A673 (cell line): ENCODE measurements at regions not wholly inside any gene's neighbourhood (a gene's known extent, or its start where the extent isn't known, plus 50 kb on each side); places are given as distances from the start of the nearest gene placed in this dataset.
"Not testable (repeated sequence)": the region's sequence is repeated elsewhere in the genome, so short reads cannot be mapped to it uniquely, and the experiment has no call there.

ENCODE experiments used
- BruUV-seq: library from RNA; stranded (reverse); fragments of 400-500 nt; replicated peaks from 2 replicates; lab custom pipeline; 2021; lab: Mats Ljungman, UMichigan
- CTCF ChIA-PET: fragments of 300-600 bp; sonication (Branson Sonifier 250); formaldehyde crosslinking; loops from one replicate; lab custom pipeline; 2022; ENCODE audit warnings: antibody characterized with exemption; lab: Charles Lee
- POLR2A ChIA-PET: fragments of 300-600 bp; sonication (Branson Sonifier 250); formaldehyde crosslinking; loops from one replicate; lab custom pipeline; 2022; ENCODE audit warnings: antibody characterized with exemption; ENCODE audit not compliant: low non-redundant PET; lab: Charles Lee
- DNase-seq: peaks from one replicate; pipeline ENCODE4 v3.0.0-alpha.2; 2015; ENCODE audit warnings: low spot score
- H3K27ac ChIP-seq: fragments of 200-600 bp; sonication (generic); 2 replicates; pipeline ENCODE4 v1.5.1; 2016; ENCODE audit warnings: mixed run types, low read depth, mild to moderate bottlenecking, mixed read lengths, antibody characterized with exemption, low read length; ENCODE audit not compliant: poor library complexity, severe bottlenecking
- H3K27me3 ChIP-seq: fragments of 200-600 bp; sonication (generic); replicated peaks from 2 replicates; pipeline ENCODE4 v1.6.1; 2017; ENCODE audit warnings: mixed run types, low read depth, mild to moderate bottlenecking, mixed read lengths, antibody characterized with exemption, low read length; ENCODE audit not compliant: insufficient read depth, poor library complexity
- H3K36me3 ChIP-seq: fragments of 200-600 bp; sonication (generic); 2 replicates; pipeline ENCODE4 v1.6.1; 2016; ENCODE audit warnings: mixed run types, mild to moderate bottlenecking, mixed read lengths, antibody characterized with exemption, low read length; ENCODE audit not compliant: insufficient read depth, poor library complexity, severe bottlenecking
- H3K4me1 ChIP-seq: fragments of 200-600 bp; sonication (generic); 2 replicates; pipeline ENCODE4 v1.6.1; 2017; ENCODE audit warnings: mixed run types, mild to moderate bottlenecking, mixed read lengths, antibody characterized with exemption, low read length; ENCODE audit not compliant: insufficient read depth, poor library complexity, severe bottlenecking
- H3K4me3 ChIP-seq: fragments of 200-600 bp; sonication (generic); 2 replicates; pipeline ENCODE4 v1.5.1; 2016; ENCODE audit warnings: low read depth, mixed run types, mild to moderate bottlenecking, mixed read lengths, low read length; ENCODE audit not compliant: poor library complexity, severe bottlenecking
- H3K9me3 ChIP-seq: fragments of 200-600 bp; sonication (generic); 2 replicates; pipeline ENCODE4 v1.6.1; 2016; ENCODE audit warnings: mixed run types, low read depth, mild to moderate bottlenecking, mixed read lengths, antibody characterized with exemption, low read length; ENCODE audit not compliant: poor library complexity, severe bottlenecking
- EZH2 ChIP-seq: fragments of 200-600 bp; sonication (generic); IDR thresholded peaks from 2 replicates; pipeline ENCODE4 v1.6.1; 2017; ENCODE audit warnings: borderline replicate concordance, low read depth, mild to moderate bottlenecking, mixed read lengths, antibody characterized with exemption, low read length; ENCODE audit not compliant: poor library complexity, severe bottlenecking
- intact Hi-C: fragments of 100-400 bp; cut with micrococcal nuclease; formaldehyde crosslinking; loops from one replicate; pipeline ENCODE4 v1.10.0; 2022; ENCODE audit not compliant: unreplicated experiment
- TF ChIP-seq, protein P1 (sequence below): fragments of 300-800, 200-600 bp; sonication (generic); conservative IDR thresholded peaks from 2 replicates; pipeline ENCODE4 v1.5.1; 2017; ENCODE audit warnings: low read depth, mild to moderate bottlenecking, antibody characterized with exemption, low read length, moderate library complexity, mixed read lengths

GRCh38 chr5:51696122-51696521, 312.9 kb downstream of the ISL1 start:
- Histone ChIP-seq H3K4me3 (no peak overlapping the region), H3K9me3 (peaks cover 8% of the 10 kb centered on the region), H3K36me3 (no peaks in the 10 kb centered on the region), H3K4me1 (no peaks in the 10 kb centered on the region), H3K27me3 (no peaks in the 10 kb centered on the region), H3K27ac (no peak overlapping the region)
- no peak for DNase-seq
- CTCF ChIA-PET, result no interaction called here
- TF ChIP-seq, protein P1, sequence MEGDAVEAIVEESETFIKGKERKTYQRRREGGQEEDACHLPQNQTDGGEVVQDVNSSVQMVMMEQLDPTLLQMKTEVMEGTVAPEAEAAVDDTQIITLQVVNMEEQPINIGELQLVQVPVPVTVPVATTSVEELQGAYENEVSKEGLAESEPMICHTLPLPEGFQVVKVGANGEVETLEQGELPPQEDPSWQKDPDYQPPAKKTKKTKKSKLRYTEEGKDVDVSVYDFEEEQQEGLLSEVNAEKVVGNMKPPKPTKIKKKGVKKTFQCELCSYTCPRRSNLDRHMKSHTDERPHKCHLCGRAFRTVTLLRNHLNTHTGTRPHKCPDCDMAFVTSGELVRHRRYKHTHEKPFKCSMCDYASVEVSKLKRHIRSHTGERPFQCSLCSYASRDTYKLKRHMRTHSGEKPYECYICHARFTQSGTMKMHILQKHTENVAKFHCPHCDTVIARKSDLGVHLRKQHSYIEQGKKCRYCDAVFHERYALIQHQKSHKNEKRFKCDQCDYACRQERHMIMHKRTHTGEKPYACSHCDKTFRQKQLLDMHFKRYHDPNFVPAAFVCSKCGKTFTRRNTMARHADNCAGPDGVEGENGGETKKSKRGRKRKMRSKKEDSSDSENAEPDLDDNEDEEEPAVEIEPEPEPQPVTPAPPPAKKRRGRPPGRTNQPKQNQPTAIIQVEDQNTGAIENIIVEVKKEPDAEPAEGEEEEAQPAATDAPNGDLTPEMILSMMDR, result no peak
- TF ChIP-seq EZH2, result no peak
- intact Hi-C loops, result no loop called here
- BruUV-seq, result no TSS peak
- POLR2A ChIA-PET, result no interaction called here

- H3K4me3 ChIP-seq, result not testable (repeated sequence)
Measured at GRCh38 chr5:51702046-51702445, 318.8 kb downstream of the ISL1 start.

GRCh38 chr5:51712201-51712600, 329.0 kb downstream of the ISL1 start:
- no TSS peak for BruUV-seq
- Histone ChIP-seq H3K27me3 (no peaks in the 10 kb centered on the region), H3K27ac (no peak overlapping the region), H3K9me3 (no peaks in the 10 kb centered on the region), H3K36me3 (no peaks in the 10 kb centered on the region), H3K4me1 (no peaks in the 10 kb centered on the region), H3K4me3 (no peak overlapping the region)
- ChIA-PET CTCF (no interaction called here), POLR2A (no interaction called here)
- intact Hi-C loops, result no loop called here
- no peak for TF ChIP-seq EZH2
- TF ChIP-seq, protein P1, result no peak
- DNase-seq, result no peak

More at GRCh38 chr5:51702046-51702445, 318.8 kb downstream of the ISL1 start:
- H3K4me1 ChIP-seq, H3K36me3 ChIP-seq, H3K27ac ChIP-seq, H3K9me3 ChIP-seq, BruUV-seq, DNase-seq, H3K27me3 ChIP-seq, intact Hi-C loops, POLR2A ChIA-PET, CTCF ChIA-PET: not testable (repeated sequence)

GRCh38 chr5:51715445-51715844, 332.2 kb downstream of the ISL1 start:
- BruUV-seq, H3K9me3 ChIP-seq, H3K4me1 ChIP-seq, intact Hi-C loops, DNase-seq, H3K27ac ChIP-seq, H3K27me3 ChIP-seq, POLR2A ChIA-PET, H3K4me3 ChIP-seq, H3K36me3 ChIP-seq, CTCF ChIA-PET: not testable (repeated sequence)
